HG03045 (cell line): ENCODE measurements at regions not wholly inside any gene's neighbourhood (a gene's known extent, or its start where the extent isn't known, plus 50 kb on each side); places are given as distances from the start of the nearest gene placed in this dataset.

Experiments
- ATAC-seq: cut with Tn5 transposase; IDR thresholded peaks from one replicate; pipeline ENCODE4 v1.9.1; 2021; ENCODE audit warnings: mild to moderate bottlenecking, moderate library complexity; ENCODE audit not compliant: unreplicated experiment

DNA sequence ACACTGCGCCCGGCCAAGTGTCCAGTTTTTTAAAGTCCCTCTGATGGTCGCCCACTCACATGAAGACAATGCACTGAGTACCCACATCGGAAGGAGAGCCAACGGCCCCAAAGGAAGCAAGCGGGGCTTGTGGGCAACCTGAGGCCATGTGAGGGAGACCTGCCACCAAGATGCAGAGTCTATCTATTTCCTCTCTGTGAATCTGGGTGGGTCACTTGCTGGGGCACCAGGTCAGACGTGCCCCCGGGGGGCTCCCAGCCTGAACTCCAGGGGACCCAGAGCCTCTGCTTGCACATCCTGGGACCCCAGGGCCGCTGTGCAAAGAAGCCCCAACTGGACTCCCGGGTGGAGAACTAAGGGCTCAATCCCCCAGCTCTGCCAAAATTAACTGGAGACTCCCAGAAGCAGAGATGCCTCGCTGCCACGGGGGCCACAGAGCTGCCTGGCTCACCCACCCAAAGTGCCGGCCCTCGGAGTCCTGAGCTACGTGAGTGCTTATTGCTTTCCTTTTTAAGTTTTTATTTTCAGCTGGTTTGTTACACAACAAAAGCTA lies 106.4 kb downstream of the BRD1 start:
- no peak for ATAC-seq

DNA sequence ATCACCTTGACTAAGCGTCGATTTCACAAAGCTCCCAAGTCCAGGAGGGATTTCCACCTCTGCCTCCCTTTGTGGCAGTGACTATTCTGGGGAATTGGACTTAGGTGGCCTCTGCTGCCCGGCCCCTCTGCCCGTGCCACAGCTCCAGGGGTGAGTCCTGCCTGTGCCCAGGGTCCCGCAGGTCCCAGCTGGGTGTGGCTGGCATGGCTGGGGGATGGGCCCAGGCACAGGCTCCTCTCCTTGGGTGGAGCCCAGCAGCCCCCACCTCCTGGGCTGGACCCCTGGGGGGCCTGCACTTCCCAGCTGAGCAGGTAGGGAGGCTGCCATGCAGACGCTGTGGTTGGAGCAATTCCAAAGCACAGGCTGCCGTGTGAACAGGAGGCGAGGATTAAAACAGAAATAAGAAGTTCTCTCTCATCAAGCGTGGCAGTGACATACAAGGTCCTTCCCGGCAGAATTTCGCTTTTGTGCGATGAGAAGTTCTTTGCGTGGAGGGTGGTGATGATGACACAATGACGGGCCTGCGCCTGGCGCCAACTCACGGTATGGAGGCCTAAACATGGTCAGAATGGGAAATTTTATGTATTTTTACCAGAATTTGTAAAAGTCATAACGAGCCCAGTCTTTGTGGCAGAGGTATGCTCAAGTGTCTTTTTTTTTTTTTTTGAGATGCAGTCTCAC lies 107.3 kb downstream of the BRD1 start:
- ATAC-seq, result no peak

DNA sequence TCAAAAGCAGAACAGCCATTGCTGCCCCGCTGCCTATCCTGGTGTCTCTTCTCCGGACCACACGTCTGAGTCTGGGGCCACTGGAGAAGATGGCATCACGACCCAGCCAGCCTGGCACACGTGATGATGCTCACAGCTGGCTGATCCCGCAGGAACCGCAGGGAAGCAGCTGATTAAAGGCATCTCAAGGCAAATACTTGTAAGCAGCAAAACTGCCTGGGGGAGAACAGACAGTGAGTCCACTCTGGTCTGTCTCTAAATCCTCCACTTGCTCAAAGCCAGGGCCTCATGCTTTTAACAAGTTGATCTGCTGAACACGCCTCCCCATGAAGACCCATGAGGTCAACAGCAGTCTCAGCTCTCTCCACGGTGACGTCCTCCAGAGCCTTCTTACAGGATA lies 108.6 kb downstream of the BRD1 start:
- no peak for ATAC-seq

DNA sequence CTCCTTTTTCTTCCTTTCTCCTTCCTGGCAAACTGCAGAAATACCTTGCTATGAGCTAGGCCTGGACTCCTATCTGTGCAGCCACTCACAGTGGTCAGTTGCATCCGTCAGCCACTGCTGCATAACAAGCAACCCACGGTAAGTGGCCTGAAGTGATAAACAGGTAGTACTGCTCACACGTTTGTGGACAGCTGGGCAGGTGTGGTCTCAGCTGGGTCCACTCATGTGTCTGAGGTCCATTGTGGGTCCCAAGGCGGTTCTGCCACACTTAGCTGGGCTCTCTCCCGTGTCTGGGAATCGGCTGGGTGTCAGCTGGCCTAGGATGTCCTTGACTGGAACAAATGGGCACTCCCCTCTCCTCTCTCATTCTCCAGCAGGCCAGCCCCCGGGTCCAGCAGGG lies 109.3 kb downstream of the BRD1 start:
- ATAC-seq, result no peak

GRCh38 chr22:49717322-49717919 lies 110.3 kb downstream of the BRD1 start:
- no peak for ATAC-seq

DNA sequence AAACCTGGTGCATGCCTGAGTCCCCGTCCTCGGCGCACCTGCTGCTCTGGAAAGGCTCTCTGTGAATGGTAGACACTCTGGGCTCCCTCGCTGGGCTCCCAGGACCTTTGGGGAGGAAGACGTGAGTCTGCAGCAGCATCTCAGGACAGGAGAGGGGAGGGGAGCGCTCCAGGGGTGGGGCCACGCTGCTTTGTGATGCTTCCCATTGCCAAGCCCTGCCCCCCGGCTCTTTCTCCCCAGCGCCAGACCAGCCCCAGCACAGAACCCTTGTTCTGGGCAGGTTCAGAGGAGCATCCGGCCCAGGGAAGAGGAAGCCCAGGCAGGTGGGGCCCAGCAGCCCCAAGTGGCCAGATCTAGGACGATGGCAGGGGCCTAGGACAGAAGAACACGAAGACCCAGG lies 111.2 kb downstream of the BRD1 start:
- ATAC-seq, result no peak

DNA sequence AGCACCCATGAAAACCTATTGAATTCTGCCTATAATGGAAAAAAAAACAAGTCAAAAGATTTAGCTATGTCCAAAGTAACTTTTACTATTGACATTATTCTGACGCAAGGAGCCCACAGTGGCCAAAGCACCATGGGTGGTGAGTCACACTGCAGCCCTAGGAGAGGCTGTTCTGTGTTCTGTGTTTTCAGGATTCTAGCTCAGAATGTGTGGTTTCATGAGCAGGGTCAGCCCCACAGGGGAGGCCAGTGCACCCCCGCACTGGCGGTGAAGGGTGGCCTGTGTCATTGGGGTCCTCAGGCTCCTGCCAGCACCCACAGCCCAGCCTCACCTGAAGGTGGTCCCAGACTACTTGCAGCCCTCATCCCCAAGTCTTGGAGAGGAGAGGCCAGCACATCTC lies 112.2 kb downstream of the BRD1 start:
- no peak for ATAC-seq

GRCh38 chr22:49713003-49713402 lies 114.7 kb downstream of the BRD1 start:
- no peak for ATAC-seq

- ATAC-seq, result no peak
Measured at GRCh38 chr22:49712195-49712791, 115.4 kb downstream of the BRD1 start.

GRCh38 chr22:49710746-49711145 lies 116.9 kb downstream of the BRD1 start:
- no peak for ATAC-seq

DNA sequence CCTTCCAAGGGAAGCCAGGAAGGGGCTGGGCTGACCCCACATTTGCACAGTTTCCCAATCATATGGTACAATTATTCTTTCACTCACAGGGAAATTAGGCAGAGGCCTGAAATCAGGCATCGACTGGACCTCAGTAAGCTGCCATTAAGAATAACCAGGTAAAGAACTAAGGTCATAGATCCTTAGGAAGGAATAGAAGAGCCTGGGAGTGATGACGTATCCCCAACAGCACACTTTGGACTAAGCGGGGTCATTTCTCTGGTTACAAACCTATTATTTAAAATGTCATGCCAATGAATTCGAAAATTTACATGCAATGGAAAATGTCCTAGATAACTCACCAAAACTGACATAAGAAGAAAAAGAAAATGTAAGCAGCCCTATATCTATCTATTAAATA lies 118.2 kb downstream of the BRD1 start:
- ATAC-seq, result no peak

DNA sequence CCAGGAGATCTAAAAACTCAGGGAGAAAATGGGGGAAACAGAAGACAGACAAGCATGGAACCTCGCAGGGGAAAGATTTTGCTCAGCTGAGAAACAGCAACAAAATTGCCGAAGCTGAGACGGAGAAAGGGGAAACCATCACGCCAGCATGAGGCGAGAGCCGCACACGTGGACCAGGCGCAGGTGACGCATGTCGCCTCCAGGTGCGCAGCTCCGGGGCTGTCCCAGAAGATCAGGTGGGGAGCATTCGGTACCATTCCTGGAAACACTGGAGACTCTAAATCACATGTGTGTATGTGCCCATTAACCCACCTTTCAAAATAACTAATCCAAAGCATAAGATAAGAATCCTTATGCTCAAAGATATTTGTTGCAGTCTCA lies 121.7 kb downstream of the BRD1 start:
- no peak for ATAC-seq

DNA sequence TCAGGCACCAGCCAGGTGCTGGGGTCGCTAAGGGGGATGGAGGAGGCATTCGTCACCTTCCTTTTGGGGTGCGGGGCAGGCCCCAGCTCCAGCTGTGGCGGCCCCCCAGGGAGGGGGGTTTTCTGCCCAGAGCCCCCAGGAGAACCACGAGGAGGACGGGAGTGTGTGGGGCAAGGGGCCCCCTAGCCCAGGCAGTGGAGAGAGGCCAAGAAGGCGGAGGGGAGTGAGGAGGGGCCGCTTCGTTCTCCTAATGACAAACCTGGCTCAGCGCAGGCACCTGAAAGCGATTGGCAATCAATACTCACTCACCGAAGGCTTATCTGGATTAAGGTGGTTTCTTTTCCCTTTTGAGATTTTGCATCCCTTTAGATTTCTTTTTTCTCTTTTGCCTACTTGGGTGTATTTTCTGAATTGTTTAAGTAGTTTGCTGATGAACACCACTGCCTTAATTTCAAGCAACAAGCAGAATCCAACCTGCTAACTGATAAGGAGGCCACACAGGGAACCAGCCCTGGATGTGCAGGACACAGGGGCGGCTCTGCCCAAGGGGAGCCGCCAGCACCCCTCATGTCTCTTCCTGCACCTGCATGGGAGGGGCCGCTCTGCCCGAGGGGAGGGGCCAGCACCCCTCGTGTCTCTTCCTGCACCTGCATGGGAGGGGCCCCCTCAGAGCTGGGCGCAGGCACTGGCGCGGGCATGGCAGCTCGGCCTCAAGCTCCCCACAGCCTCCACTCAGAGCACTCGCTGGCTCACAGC lies 122.3 kb downstream of the BRD1 start:
- no peak for ATAC-seq

DNA sequence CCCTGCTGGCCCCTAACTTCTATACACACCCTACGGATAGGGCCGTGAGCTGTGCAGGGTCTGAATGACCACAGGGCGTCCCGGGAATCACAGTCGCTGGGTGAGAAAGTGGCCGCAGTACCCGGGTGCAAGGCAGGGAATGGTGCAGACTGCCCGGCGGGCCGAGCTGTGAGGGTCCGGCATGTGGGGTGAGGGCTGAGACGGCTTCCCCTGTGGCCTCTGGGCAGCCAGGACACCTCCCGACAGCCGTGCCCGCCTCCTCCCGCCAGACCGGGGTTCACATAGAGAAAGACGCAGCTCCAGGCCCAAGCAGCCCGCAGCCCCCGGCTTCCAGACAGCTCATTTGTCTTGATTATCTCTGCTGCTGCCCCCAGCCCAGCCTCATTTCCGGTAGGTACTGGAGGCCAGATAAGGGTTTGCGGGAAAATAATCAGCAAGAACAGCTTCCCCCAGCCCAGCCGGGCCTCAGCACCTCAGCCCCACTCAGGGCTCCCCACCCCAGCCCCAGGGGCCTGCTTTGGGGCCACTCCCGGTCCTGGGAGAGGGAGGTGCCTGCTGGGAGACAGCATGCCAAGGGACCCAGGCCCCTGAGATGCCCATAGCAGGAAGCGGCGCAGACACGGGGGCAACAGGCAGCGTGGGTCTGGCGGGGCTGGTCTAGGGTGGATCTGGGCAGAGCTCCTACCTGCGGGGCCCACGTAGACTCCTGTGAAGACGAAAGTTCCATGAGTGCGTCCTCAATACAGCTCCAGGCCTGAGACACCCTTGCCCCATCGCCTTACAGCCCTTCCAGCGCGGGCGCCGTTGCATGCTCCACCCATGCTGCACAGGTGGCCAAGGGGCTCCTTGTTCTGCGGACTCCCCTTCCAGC lies 123.1 kb downstream of the BRD1 start:
- ATAC-seq, result no peak

GRCh38 chr22:49703990-49704344 lies 123.7 kb downstream of the BRD1 start:
- ATAC-seq, result no peak

DNA sequence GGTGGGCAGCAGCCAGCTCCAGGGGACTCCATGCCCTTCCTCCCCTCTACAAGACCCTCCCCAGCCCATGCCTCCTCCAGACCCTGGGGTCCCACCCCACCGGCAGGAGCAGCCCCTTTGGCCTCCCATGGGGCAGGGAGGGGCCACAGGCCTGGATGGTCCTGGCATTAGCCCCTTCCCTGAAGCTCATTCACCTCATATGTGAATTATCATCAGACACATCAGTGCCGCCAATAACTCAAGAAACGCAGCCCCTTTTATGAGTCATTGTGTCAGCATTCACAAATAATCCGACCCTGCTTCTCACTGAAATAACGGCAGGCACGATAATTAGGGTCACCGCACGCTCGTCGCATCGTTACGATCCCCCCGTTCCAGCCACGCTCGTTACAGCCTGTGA lies 124.2 kb downstream of the BRD1 start:
- ATAC-seq, result no peak

DNA sequence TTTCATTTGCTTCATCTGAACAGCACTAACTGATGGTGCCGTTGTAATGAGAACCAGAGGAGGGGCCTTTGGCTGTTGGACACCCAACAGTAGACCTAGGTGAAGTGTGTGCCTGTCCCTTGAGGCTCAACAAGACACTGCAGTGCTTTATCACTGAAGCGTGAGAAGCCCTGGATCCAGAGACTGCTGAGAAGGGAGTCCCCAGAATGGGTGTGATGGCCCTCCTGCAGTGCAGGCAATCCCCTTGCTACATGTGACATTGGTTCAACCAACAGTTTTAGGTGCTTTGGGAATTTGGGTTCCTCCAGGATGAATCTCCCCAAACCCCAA lies 125.6 kb downstream of the BRD1 start:
- ATAC-seq, result no peak

DNA sequence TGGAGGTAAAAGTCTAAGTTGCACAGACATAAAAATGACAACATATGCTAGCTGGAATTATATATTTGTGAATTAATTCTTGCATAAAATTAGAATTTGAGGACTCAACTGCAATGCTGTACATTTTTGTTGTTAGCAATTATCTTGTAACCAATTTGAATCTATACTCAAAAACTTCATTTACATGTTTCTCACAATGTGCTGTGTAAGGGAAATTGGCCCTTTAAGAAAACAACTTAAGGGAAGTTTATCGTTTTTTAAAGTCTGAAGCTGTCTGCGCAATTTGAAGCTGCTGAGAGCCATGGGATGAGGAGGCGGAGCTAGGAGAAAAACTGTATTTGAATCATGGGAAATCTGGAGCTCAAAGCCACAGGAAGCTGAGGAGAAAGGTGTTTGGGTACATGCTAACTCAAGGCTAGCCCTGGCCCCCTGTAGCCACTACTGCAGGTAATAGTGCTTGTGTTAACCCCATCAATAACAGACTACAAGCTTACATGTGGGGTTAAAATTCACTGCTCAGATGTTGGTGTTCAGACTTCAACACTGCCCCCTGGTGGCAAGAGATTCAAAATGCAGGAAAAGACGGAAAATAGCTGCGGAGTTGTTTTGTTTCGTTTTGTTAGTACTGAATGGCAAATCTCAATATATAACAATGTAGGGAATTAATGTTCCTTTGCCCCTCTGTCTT lies 126.1 kb downstream of the BRD1 start:
- no peak for ATAC-seq

DNA sequence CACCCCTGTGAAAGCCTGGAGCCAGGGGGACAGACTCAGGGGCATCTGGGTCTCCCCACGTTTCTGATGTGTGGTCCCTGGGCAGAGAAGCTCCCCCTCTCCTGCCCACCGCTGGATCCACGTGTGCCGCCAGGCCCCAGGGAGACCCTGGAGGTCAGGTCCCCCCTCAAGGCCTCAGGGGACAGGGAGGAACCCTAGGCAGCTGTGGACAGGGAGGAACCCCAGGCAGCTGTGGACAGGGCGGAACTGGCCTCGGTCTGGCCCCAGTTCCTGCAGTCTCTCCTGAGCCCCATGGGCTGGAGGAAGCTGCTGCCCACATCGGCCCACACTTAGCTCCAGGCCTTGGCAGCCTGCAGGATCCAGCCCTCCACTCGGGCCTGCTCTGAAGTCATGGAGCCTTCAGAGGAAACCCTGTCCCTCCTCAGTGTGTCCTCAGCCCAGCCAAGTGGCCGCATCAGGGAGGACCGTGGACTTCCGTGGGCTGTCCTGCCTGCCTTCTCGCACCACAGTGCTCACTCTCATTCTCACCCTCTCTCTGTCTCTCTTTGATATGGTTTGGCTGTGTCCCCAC lies 127.7 kb downstream of the BRD1 start:
- ATAC-seq, result no peak

- ATAC-seq, result no peak
Measured at GRCh38 chr22:49699476-49699875, 128.2 kb downstream of the BRD1 start.
